Vagina (tissue), 2 donors: ENCODE measurements at regions not wholly inside any gene's neighbourhood (a gene's known extent, or its start where the extent isn't known, plus 50 kb on each side); places are given as distances from the start of the nearest gene placed in this dataset.

ENCODE experiments used
- CTCF ChIP-seq, 3 experiments: fragments of 450-650 bp in 2 of 3; fragments of 200-600 bp in 1 of 3; sonication (generic) in 1 of 3; IDR thresholded peaks; one replicate each; pipeline ENCODE4 v1.5.1; 2017 to 2019; ENCODE audit warnings: antibody characterized with exemption in 3 of 3, mild to moderate bottlenecking in 2 of 3, moderate library complexity in 2 of 3
- POLR2A ChIP-seq, 2 donors: fragments of 450-650 bp; IDR thresholded peaks; one replicate each; pipeline ENCODE4 v1.6.1; 2017; ENCODE audit warnings: antibody characterized with exemption in 2 of 2, mild to moderate bottlenecking in 2 of 2, moderate library complexity in 2 of 2

GRCh38 chr18:24544949-24545348 lies 84.5 kb downstream of the HRH4 start:
- TF ChIP-seq POLR2A (IDR thresholded peaks at IDR 0.05) (no peak), CTCF (IDR thresholded peaks at IDR 0.05) (no peak)
